Islet precursor cell (in vitro differentiated cells): ENCODE measurements at regions not wholly inside any gene's neighbourhood (a gene's known extent, or its start where the extent isn't known, plus 50 kb on each side); places are given as distances from the start of the nearest gene placed in this dataset.
A peak's percentile ranks its signal among the peaks of the same experiment; 100 is the strongest.

Experiments used
- DNase-seq: peaks from one replicate; pipeline ENCODE4 v3.0.0-alpha.2; 2018

DNA sequence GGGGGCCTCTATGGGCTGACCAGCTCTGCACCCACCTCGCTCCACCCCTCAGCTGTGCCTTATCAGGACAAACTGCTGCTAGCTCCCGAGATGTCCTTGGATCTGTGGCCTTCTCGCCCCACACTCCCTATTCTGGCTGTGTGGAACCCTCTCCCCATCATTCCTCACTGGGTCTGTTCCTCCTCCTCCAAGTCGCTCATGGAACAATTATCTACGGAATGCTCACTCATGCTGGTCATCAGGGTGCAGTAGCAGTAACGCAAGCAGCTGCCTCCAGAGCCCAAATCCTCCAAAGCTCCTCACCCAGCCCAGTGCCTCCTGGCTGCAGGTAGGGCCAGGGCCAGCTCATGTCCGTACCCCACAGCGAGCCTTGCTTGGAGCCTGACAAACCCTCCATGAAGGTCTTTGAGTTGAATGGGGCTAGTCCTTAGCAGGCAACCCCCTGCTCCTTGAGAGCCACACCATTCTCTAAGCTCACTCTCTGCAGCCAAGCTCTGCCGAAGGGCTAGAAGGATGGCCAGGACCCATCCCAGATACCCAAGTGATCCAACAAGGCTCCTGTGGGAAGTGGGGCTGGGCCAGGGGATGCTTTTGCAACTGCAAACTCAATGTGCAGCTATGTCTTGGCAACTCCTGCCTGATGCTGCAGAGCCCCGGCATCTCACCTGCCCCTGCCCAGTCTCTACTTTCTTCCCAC is 977.8 kb downstream of the TBC1D22A start:
- DNase-seq: peak; percentile 51

- DNase-seq: peak; percentile 40
Measured at GRCh38 chr22:47739291-47740015, 977.0 kb downstream of the TBC1D22A start.

DNA sequence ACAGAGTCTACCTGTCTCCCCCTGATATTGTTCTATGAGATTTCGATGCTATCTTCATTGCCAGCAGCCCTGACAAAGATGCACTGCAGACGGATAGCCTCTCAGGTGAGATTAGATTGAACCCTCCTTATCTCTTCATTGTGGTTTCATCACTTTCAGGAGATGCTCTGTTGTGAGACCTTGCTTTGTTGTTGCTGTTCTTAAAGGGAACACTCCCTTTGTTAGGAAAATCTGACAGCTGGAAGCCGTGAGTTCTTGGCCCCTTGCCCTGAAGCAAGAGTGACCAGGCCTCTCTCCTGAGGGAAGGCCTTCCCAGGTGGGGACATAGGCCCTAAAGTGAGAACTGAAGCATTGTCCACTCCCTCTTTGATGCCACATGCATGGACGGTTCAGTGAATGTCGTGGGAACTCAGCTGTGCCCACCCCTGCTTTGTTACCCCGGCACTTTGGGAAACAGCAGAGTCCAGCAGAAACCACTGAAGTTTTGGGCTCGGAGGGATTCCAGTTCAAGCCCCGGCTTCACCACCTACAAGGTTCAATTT is 976.1 kb downstream of the TBC1D22A start:
- DNase-seq: peak; percentile 38

DNA sequence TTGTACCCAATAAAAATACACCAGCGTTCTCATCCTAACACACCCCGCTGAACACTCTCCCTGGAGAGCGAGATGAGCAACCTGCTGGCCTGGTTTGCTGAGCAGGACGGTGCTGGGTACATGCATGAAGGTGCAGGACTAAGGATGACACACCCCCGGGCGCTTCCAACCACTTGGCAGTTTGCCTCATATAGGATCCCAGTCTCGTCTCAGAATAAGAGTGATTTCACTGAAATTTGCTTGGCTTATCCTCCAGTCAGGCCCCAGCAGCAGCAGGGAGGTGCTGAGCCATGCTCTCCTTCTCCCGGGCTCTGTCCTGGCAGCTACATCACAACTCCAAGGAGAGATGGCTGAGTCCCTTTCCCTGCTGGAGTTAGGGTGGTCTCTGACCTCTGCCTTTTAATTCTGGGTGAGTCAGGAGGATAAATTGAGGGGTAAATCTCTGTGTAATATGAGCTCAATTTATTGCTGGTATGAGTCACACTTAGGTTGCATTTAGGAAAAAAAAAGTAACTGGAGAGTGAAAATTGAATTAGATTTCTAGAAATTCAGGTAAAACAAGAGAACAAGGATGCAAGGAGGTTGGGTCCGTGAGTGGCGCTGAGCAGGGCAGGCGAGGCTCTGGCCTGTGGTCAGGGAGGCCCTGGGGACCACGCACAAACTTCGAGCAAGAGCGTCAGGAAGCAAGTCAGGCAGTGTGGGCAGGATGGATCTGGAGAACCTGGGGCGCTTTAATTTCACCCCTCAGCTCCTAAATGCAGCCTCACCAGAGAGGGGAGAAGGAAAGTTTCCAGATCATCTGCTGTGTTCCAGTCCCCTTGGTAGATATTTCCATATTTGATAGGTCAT is 974.0 kb downstream of the TBC1D22A start:
- DNase-seq: peak; percentile 26

DNA sequence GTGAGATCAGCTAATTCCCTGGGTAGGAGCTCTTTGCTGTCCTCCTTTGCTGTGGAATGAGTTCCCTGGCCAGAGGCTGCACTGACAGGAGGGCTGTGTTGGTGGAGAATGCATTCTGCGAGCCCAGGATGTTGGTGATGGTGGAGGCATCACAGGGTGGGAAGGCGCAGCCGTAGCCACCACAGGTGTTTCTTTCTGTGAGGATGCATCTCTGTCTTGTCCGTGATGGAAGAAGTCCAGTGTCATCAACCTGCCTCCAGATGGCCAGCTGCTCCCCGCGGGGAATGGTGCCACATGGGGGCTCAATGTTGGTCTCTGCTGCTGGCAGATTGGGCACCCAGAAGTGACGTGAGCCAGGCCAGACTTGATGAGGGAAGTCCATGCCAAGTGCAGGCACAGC is 972.1 kb downstream of the TBC1D22A start:
- no peak for DNase-seq

DNA sequence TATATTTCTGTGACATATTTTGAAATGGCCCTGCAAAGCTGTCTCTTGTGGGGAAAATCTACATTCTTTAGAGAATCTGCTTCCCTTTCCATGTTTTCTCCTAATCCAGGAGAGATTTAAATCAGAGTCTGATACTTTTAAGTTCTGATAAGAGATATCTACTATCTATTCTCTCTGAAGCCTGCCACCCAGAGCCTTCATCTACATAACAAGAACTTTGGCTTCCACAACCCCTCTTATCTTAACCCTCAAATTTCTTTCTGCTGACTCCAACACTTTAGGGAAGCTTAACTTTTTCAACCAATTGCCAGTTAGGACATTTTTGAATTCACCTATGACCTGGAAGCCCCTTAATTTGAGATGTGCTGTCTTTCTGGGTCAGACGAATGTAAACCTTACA is 965.2 kb downstream of the TBC1D22A start:
- DNase-seq: no peak

DNA sequence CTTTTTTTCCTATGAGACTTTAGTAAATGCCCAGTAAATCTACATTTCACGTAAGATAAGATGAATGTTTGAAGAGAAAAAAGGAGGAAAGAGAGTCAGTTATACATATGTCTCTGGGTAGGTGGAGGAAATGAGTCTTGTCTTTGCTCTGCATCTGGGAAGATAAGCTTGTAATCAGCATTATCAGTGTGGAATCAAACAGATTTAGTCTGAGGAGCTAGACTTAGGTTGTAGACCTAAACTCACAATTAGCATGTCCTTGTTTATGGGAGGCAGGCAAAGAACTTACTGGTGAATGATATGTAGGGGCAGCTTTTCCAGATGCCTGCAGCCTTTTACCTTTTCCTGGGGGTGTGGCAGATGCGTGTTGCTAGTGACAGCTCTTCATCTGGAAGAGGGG is 962.3 kb downstream of the TBC1D22A start:
- DNase-seq: peak; percentile 18

DNA sequence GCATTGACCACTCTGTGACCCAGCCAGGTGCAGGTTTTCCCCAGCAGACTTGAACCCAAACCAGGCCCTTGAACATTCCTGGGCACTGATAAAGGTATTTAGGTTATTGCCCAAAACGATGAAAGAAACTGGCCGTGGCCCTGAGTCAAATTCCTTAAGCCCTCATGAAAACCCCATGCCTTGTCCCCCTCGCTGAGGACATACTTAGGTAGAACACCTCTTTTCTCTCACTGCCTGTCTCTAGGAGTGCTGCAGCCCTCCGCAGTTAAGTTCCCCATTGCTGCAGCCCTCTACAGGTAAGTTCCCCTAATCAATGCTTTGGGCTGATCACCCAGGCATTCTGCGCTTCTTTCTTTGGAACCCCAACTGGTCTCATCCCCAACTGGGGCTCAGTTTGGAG is 961.6 kb downstream of the TBC1D22A start:
- peak; percentile 49 for DNase-seq

GRCh38 chr22:47718337-47718736 is 955.9 kb downstream of the TBC1D22A start:
- DNase-seq: no peak

- DNase-seq: no peak
Measured at GRCh38 chr22:47716890-47717615, 954.6 kb downstream of the TBC1D22A start.

DNA sequence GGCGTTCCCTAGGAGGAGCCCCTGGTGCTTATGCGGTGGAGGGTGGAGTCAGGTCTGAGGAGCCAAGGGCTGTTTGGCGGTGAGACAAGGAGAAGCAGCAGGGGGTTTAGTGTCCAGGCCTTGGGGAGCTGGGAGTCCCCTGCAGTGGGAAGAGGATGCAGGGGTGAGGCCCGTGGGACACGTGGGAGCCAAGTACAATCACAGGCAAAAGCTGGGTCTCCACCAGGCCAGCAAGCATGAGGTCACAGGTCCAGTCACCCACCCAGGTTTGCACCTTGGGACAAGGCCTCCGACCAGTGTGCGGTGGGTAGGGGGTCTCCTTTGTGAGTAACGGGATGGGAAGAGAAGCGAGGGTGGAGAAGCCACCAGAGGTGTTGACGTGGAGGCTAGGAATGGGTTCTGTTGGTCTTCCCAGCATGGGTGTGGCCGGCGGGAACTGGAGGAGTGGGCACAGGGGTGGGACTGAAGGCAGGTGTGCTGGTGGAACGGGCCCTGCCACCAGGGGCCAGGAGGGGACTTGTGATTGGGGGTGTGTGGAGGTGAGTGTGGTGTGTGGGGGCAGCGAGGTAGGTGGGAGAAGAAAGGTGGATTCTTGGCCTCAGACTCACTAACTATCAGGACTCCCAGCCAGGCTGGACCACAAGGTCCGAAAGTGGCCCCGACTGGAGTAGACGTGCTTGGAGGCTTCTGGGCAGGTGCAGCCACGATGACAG is 953.6 kb downstream of the TBC1D22A start:
- no peak for DNase-seq

DNA sequence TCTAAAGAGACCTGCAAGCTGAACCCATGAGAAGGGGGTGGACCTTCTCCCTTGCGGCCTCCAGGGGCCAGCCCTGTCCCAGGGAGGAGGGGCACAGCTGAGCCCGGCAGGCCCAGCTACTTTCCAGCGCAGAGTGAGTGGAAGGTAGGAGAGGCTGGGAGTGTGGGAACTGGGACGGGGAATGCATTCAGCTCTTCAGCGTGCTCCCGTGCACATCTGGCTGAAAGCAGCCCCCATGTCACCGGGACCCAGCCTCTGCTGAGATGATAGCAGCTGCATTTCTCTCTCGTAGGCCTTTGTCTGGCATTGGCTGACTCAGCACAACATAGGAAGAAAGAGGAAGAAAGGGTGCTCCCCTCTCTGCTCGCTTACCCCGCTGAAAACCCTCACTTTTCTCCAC is 951.5 kb downstream of the TBC1D22A start:
- no peak for DNase-seq

DNA sequence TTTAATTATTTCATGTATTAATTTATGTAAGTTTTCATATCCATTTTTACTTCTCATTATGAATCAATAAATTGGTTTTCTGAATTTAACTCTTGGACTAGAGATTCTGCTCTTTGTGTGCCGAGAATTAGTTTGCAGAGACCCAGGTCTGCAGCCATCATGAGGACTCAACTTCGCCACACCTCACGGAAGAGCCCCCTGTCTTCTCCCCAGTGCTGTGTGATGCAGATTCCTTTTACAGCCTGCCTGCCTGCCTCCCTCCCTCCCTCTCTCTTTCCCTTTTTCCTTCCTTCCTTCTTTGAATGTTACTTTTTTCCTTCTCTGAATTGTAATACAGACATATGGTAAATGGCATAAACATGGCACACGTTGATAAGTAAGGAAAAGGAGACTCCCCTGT is 947.7 kb downstream of the TBC1D22A start:
- no peak for DNase-seq

DNA sequence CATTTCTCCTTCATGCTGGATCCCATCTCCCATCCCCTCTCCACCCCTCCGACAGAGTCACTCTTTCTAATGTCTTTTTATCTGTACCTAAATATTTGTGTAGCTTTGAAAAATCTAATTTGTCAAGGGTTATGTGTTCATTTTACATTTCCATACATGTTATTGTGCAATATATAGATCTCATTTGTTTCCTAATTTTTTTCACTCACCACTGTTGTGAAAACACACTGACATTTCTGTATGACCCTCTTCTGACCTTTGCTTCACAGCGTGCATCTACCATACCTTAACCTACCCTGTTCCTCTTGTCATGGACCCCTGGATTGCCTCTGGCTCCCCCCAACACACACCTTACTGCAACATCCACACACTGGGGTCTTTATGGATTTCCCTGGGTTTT is 942.9 kb downstream of the TBC1D22A start:
- no peak for DNase-seq

DNA sequence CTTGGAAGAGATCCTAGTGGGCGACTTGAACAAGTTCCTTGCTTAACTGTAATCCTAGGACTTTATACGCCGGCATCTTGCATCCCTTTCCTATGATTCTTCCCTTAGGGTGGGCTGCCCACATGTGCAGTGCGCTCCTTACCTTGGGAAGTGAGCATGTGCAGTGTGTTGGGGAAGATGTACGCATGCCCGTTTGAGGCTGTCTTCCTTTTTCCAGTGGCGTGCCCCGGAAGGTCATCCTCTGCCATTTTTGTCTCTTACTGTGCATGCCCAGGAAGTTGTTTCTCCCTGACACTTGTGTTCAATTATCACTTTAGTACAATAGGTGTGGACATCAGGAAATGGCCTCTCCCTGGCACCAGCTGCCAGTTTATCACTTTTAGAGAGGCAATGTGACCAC is 936.5 kb downstream of the TBC1D22A start:
- DNase-seq: no peak

DNA sequence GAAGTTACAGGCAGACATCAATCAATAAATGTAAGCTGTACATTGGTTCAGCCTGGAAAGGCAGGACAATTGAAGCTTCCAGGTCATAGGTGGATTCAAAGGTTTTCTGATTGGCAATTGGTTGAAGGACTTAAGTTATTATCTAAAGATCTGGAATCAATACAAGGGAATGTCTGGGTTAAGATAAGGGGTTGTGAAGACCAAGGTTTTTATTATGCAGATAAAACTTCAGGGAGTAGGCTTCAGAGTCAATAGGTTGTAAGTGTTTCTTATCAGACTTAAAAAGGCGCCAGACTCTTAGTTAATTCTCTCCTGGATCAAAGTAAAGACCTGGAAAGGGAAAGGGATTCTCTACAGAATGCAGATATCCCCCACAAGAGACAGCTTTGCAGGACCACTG is 935.4 kb downstream of the TBC1D22A start:
- no peak for DNase-seq

DNA sequence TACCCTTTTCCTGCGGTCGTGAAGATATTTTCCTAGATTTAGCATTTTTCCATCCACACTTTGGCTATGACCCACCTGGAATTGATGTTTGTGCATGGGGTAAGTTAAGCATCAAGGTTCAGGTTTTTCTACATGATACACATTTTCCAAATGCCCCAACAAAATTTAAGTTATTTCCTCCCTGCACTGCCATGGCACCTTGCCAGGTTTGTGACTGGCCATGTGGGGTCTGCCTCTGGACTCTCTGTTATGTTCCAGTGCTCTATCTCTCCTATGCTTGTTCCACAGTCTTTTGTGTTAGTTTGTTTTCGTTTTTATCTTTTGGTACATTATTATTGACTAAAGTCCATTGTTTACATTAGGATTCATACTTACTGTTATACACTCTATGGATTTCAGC is 934.3 kb downstream of the TBC1D22A start:
- DNase-seq: no peak

DNA sequence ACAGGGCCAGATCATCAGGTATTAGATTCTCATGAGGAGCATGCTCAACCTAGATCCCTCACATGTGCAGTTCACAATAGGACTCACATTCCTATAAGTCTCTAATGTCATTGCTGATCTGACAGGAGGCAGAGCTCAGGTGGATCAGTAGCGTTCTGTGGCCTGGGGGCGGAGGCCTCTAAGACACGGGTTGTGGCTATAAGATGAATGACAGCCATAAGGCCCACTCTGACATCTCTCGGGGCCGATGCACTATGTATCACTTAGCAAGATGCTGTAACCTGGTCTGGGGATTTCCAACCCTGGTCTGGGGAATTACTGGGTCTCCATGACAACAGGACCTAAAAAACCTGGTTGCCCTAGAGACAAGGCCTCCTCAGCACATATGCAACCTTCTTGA is 932.7 kb downstream of the TBC1D22A start:
- peak; percentile 22 for DNase-seq

DNA sequence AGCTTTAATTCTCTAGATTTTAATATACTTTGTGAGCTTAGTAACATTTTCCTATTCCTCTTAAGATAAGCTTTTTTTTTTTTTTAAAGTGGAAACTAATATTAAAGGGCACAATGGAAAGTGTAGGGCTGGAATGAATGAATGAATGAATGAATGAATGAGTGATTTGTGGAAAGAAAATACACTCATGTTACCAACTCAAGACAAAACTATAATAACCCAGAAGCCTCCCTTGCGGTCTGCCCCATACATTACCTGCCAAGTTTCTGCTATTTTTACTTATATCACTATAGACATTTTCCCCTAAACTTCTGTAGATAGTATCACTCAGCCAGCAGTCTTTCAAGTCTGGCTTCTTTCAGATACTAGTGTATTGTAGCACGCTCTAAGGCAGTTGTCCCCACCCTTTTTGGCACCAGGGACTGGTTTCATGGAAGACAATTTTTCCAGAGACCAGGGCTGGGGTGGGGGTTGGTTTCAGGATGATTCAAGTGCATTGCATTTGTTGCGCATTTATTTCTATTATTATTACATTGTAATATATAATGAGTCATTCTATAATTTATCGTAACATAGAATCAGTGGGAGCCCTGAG is 932.2 kb downstream of the TBC1D22A start:
- no peak for DNase-seq

DNA sequence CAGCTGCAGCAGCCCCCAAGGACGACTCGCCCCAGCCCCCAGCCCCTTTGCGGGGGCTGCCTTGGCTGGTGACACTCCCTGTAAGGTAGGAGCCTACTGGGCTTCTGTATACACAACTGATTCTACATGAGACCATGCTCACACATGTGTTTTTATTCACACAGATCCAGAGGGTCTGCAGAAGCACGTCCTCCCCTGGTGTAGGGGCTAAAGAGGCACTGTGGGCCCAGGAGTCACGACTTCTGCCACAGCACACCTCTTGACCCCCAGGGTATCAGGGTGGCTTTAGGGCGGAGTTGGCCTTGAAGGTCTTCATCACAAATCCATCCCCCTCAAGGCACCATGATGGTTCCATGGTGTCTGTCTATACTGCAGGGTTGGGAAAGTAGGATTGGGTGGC is 931.2 kb downstream of the TBC1D22A start:
- peak; percentile 6 for DNase-seq

DNA sequence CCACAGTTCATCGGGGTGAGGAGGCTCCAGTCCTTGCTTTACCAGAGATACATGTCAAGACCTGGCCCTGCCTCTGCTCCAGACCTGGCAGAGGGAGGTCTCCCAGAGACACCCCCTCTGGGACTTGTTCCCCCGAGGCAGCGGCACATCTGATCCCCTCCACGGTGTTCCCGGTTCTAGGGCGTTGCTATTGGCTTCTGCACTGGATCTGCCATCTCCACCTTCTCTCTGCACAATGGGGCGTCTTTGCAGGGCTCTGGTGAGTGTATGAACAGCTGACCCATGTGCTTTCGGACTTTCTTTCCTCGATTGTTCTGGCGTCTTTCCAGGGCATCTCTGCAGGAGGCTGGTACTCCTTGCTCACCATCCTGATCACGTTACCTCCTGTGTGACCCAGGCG is 930.4 kb downstream of the TBC1D22A start:
- DNase-seq: peak; percentile 27
